Hematopoietic multipotent progenitor cell treated with erythropoietin and hydrocortisone succinate and interleukin-3 and kit ligand, for 8 days (in vitro differentiated cells): ENCODE measurements at regions not wholly inside any gene's neighbourhood (a gene's known extent, or its start where the extent isn't known, plus 50 kb on each side); places are given as distances from the start of the nearest gene placed in this dataset.
"Not testable (repeated sequence)": the region's sequence is repeated elsewhere in the genome, so short reads cannot be mapped to it uniquely, and the experiment has no call there.

ENCODE experiments used
- DNase-seq: peaks from one replicate; pipeline ENCODE4 v3.0.0-alpha.2; 2015

- no peak for DNase-seq
Measured at GRCh38 chr4:106588891-106589290, 220.3 kb upstream of the GIMD1 start.

- no peak for DNase-seq
Measured at GRCh38 chr4:106587558-106587957, 219.0 kb upstream of the GIMD1 start.

DNA sequence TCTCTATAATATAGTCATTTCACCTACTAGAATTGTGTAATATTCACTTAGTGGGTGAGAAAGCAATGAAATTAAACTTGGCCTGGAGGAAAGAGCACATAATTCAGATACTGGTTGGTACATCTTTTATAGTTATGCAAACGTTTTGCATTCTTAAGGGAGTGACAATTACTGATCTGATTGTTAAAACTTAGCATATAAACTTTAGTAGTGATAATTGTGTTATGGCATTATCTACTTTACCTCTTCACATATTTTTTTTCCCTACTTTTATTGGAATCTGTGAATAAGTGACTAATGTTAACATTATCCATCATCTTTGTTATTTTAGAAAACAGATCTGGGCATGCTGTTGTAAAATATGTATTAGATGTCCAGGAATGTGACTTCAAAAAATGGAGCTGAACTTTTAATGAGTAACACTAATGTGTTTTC lies 217.4 kb upstream of the GIMD1 start:
- DNase-seq: no peak

- DNase-seq: no peak
Measured at GRCh38 chr4:106584337-106584989, 215.9 kb upstream of the GIMD1 start.

GRCh38 chr4:106583567-106583966 lies 215.0 kb upstream of the GIMD1 start:
- DNase-seq: no peak

DNA sequence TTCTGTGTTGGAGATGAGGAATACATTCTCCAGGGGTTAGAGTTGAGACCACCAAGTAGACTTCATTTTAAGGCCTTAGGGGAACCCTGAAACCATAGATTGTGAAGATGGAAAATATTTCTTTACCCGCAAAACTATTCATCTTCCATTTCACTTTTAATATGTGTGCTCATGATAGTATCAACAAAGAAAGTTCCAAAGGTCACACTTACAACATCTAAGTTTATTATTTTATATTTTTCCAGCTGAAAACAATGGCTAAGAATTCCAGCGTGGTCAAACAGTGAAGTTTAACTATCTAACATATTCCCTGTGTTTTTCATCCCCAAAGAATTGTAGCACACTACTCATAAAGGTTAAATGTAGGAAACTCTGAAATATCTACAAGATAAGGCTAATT lies 214.5 kb upstream of the GIMD1 start:
- no peak for DNase-seq

DNA sequence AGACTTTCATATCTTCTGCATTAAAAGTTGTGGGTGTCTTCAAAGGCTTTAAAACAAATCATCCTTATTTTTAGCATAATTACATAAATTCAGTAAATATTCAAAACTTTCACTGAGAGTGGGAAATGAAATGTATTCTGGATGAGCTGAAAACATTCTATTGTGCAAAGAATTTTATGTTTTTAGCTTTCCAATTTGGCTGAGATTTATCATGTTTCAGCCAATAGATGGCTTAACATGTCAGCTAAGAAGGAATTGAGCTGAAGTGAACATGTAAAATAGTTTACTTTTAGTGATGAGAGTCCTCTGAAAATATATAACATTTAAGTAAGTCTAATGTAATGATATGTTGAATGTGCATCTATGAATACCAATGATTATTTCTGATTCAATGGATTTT lies 213.5 kb upstream of the GIMD1 start:
- no peak for DNase-seq

- DNase-seq: no peak
Measured at GRCh38 chr4:106579236-106579635, 210.7 kb upstream of the GIMD1 start.

DNA sequence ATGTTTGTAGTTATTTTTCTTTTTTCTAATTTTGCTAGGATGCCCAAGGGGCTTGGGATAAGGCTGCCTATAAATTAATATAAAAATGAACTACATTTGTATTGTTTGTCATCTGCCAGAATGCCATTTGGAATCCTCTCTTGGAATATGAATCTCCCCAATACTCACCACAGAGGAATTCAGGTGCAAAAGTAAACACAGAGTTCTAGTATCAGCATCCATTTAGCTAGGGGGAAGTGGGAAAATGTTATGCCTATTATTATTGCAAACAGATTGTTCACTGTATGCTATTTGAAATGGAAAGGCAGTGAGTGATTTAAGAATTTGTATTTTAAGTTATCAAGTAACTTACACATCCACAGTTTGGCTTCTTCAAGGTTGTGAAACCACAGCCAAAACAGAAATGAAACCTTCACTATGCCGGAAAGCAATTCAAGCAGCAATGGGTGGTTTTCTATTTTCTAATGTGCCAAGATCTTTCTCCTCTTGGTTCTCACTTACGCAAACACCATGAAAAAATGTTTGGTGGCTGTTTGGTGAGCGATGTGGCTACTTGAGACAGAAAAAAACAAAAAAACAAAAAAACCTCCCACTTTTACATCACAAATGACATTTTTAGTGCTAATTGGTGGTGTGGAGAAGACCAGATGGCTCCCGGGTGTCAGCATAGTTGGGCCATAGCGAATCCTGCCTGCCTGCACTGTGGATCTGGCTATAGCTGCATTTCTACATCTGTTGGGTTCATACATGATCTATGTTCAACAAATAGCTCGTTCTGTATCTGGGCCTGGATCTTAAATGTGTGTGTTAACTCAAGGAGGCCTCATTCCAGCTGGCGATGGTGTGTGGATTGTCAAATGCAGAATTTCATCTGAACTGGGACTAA lies 200.8 kb upstream of the GIMD1 start:
- no peak for DNase-seq

DNA sequence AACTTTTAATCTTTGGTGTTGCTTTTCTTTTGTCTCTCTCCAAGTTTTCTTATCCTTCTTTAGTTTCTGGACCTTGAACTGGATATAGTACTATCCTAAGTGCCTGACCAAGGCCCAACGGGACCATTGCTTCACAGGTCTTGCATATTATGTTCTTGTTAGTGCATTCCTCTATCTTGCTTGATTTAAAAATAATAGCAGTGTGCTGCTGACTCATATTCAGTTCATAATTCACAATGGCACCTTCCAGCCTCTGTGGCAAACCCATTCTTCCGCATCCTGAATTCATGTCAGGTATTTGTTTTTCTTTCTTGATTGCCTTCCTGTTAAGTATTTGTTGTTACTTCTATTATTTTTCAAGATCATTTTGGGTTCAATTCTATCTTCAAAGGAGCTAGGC lies 197.1 kb upstream of the GIMD1 start:
- DNase-seq: no peak

- DNase-seq: not testable (repeated sequence)
Measured at GRCh38 chr4:106563637-106564036, 195.1 kb upstream of the GIMD1 start.

GRCh38 chr4:106551724-106552123 lies 183.1 kb upstream of the GIMD1 start:
- DNase-seq: no peak

DNA sequence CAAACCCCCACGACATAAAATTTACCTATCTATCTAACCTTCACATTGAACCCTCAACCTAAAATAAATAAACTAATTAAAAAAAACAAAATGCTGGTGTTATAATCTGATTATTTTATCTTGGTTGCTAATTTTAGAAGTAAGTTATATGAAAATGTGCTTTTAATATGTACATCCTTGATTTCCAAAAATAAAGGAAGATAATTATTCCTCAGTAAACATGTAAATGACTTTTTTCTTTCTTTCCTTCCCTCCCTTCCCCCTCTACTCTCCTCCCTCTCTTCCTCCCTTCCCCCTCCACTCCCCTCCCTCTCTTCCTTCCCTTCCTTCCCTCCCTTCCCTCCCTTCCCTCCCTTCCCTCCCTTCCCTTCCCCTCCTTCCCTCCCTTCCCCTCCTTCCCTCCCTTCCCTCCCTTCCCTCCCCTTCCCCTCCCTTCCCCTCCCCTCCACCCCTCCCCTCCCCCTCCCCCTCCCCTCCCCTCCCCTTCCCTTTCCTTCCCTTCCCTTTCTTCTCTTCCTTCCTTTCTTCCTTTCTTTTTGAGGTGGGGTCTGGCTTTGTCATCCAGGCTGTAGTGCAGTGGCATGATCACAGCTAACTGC lies 180.0 kb upstream of the GIMD1 start:
- no peak for DNase-seq

GRCh38 chr4:106546370-106546769 lies 177.8 kb upstream of the GIMD1 start:
- no peak for DNase-seq

DNA sequence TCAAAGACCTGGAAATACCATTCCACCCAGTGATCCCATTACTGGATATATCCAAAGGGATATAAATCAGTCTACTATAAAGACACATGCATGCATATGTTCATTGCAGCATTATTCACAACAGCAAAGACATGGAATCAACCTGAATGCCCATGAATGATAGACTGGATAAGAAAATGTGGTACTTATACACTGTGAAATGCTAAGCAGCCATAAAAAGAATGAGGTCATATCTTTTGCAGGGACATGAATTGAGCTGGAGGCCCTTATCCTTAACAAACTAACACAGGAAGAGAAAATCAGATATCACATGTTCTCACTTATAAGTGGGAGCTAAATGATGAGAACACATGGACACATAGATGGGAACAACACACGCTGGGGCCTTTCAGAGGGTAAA lies 174.0 kb upstream of the GIMD1 start:
- not testable (repeated sequence) for DNase-seq

- no peak for DNase-seq
Measured at GRCh38 chr4:106541253-106541652, 172.7 kb upstream of the GIMD1 start.

GRCh38 chr4:106530821-106531220 lies 162.2 kb upstream of the GIMD1 start:
- no peak for DNase-seq

- no peak for DNase-seq
Measured at GRCh38 chr4:106530024-106530361, 161.4 kb upstream of the GIMD1 start.

- no peak for DNase-seq
Measured at GRCh38 chr4:106529348-106530023, 160.9 kb upstream of the GIMD1 start.

DNA sequence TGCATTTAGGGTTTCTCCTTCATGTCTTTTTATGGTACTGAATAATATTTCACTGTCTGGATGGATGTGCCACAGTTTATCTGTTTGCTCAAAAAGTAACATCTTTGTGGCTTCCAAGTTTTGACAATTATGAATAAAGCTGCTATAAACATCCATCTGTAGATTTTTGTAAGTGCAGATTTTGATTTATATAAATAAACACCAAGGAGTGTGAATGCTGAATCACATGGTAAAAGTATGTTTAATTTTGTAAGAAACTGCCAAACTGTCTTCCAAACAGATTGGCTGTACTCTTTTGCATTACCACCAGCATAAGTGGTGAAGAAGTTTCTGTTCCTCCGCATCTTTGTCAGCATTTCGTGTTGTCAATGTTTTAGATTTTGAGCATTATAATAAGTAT lies 158.7 kb upstream of the GIMD1 start:
- DNase-seq: no peak

DNA sequence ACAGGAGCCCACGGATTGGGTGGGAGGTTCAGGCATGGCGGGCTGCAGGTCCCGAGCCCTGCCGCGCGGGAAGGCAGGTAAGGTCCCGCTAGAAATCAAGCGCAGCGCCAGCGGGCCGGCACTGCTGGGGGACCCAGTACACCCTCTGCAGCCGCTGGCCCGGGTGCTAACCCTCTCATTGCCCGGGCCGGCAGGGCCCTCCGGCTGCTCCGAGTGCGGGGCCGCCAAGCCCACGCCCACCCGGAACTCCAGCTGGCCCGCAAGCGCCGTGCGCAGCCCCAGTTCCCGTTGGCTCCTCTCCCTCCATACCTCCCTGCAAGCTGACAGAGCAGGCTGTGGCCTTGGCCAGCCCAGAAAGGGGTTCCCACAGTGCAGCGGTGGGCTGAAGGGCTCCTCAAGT lies 156.8 kb upstream of the GIMD1 start:
- DNase-seq: not testable (repeated sequence)

DNA sequence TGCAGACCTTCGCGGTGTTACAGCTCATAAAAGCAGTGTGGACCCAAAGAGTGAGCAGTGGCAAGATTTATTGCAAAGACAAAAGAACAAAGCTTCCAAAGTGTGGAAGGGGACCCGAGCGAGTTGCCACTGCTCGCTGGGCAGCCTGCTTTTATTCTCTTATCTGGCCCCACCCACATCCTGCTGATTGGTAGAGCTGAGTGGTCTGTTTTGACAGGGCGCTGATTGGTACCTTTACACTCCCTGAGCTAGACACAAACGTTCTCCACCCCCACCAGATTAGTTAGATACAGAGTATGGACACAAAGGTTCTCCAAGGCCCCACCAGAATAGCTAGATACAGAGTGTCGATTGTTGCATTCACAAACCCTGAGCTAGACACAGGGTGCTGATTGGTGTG lies 156.2 kb upstream of the GIMD1 start:
- DNase-seq: not testable (repeated sequence)

DNA sequence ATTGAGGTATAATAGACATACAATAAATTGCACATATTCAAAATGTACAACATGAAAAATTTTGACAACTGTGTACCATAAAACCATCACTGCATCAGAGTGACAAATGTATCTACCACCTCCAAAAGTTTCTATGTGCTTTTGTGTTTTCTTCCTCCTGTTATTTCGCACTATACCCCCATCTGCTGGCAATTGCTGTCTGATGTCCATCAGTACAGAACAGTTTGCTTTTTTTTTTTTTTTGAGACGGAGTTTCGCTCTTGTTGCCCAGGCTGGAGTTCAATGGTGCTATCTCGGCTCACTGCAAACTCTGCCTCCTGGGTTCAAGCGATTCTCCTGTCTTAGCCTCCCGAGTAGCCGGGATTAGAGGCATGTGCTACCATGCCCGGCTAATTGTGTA lies 154.3 kb upstream of the GIMD1 start:
- DNase-seq: no peak

DNA sequence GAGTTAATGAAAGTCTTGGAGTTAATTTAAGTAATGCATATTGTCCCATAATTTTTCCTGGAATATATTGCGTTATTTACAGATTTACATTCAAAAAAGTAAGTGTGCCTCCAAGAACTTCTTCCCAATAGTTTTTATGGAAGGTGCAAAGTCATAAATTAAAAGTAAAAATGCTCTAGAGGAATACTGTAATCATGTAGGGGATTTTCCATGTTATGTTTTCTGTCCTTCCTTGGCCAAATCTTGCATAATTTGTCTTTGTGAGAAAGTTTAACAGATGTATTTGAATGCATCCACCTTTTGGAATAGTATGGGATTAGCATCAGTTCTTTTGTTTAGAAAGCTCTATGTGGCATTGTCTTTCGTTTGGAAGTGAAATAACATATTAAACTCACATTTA lies 144.1 kb upstream of the GIMD1 start:
- no peak for DNase-seq
